B cell (primary cell): ENCODE measurements at regions not wholly inside any gene's neighbourhood (a gene's known extent, or its start where the extent isn't known, plus 50 kb on each side); places are given as distances from the start of the nearest gene placed in this dataset.

Source experiments
- EZH2 ChIP-seq: IDR thresholded peaks from 2 replicates; pipeline ENCODE4 v1.6.1; 2012; ENCODE audit warnings: borderline replicate concordance, low read depth, mild to moderate bottlenecking, moderate library complexity, low read length; ENCODE audit not compliant: insufficient read depth, poor library complexity, severe bottlenecking
- TF ChIP-seq, protein P1 (sequence below): fragments of 200-600 bp; IDR thresholded peaks from one replicate; pipeline ENCODE4 v1.8.0; 2022; ENCODE audit warnings: antibody characterized with exemption, mild to moderate bottlenecking

DNA sequence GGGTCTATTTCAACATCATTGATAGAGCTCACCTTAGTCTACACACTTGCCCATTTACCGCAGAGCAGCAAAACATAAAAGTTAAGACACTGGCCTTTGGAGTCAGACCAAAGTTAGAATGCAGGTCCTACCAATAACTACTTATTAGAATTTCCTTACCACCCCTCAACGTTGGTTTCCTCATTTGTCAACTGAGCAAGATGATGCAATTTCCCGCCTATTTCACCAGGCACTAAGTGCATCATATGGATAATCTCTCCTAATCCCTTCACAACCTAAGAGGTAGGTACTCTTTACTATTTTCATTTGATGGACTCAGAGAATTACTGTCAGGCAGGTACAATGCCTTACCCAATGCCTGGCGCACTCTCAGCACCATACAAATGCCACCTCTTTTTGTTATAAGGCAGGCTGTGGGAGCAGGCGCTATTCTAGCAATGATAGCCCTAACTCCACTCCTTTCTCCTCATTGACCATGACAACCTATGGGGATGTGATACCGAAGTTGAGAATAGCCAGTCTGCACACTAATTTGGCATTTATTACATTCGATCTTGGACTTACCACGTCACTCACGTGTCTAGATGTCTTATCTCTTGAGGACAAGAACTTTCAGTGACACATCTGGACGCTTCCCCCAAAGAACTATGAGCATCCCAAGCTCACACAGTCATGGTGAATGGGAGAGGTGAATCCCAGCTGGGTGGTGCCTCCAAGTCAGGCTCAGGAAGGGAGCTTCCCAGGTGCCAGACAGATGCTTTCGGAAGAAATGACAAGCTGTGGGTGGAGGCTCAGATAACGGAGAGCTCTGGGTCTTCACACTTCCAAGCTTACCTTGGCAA is 128.1 kb upstream of the STMND1 start:
- TF ChIP-seq EZH2, result no peak
- TF ChIP-seq, protein P1, sequence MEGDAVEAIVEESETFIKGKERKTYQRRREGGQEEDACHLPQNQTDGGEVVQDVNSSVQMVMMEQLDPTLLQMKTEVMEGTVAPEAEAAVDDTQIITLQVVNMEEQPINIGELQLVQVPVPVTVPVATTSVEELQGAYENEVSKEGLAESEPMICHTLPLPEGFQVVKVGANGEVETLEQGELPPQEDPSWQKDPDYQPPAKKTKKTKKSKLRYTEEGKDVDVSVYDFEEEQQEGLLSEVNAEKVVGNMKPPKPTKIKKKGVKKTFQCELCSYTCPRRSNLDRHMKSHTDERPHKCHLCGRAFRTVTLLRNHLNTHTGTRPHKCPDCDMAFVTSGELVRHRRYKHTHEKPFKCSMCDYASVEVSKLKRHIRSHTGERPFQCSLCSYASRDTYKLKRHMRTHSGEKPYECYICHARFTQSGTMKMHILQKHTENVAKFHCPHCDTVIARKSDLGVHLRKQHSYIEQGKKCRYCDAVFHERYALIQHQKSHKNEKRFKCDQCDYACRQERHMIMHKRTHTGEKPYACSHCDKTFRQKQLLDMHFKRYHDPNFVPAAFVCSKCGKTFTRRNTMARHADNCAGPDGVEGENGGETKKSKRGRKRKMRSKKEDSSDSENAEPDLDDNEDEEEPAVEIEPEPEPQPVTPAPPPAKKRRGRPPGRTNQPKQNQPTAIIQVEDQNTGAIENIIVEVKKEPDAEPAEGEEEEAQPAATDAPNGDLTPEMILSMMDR, result no peak
